ENCODE measurements at regions not wholly inside any gene's neighbourhood (a gene's known extent, or its start where the extent isn't known, plus 50 kb on each side); places are given as distances from the start of the nearest gene placed in this dataset.

GRCh38 chr13:106372199-106373155 lies 163.0 kb downstream of the EFNB2 start:
- no peaks in the 10 kb centered on the region for H3K36me3 ChIP-seq (ENCODE audit: control insufficient read depth, insufficient read depth, low read length)
- no peaks in the 10 kb centered on the region for H3K27me3 ChIP-seq (replicated peaks; ENCODE audit: control insufficient read depth, insufficient read depth, low read length)
- no peak for DNase-seq (ENCODE audit: extremely low read depth, insufficient read length)
- H3K4me3 ChIP-seq (replicated peaks; ENCODE audit: low read depth, low read length) = no peak overlapping the region
- TF ChIP-seq CTCF (IDR thresholded peaks at IDR 0.05; ENCODE audit: insufficient read depth, low read length, poor library complexity, severe bottlenecking) = no peak

- no peaks in the 10 kb centered on the region for H3K36me3 ChIP-seq (ENCODE audit: control insufficient read depth, insufficient read depth, low read length)
- H3K4me3 ChIP-seq (replicated peaks; ENCODE audit: low read depth, low read length) = no peak overlapping the region
- DNase-seq (ENCODE audit: extremely low read depth, insufficient read length) = no peak
- TF ChIP-seq CTCF (IDR thresholded peaks at IDR 0.05; ENCODE audit: insufficient read depth, low read length, poor library complexity, severe bottlenecking) = no peak
- H3K27me3 ChIP-seq (replicated peaks; ENCODE audit: control insufficient read depth, insufficient read depth, low read length) = no peaks in the 10 kb centered on the region
These were observed 164.4 kb downstream of the EFNB2 start for GRCh38 chr13:106371024-106371423.

- Histone ChIP-seq H3K27me3 (replicated peaks; ENCODE audit: control insufficient read depth, insufficient read depth, low read length) (no peaks in the 10 kb centered on the region), H3K36me3 (ENCODE audit: control insufficient read depth, insufficient read depth, low read length) (no peaks in the 10 kb centered on the region), H3K4me3 (replicated peaks; ENCODE audit: low read depth, low read length) (no peak overlapping the region)
- no peak for TF ChIP-seq CTCF (IDR thresholded peaks at IDR 0.05; ENCODE audit: insufficient read depth, low read length, poor library complexity, severe bottlenecking)
- DNase-seq (ENCODE audit: extremely low read depth, insufficient read length) = no peak
These were observed 165.6 kb downstream of the EFNB2 start for GRCh38 chr13:106369858-106370257.

GRCh38 chr13:106369091-106369490 lies 166.4 kb downstream of the EFNB2 start:
- Histone ChIP-seq H3K27me3 (replicated peaks; ENCODE audit: control insufficient read depth, insufficient read depth, low read length) (no peaks in the 10 kb centered on the region), H3K4me3 (replicated peaks; ENCODE audit: low read depth, low read length) (no peak overlapping the region), H3K36me3 (ENCODE audit: control insufficient read depth, insufficient read depth, low read length) (no peaks in the 10 kb centered on the region)
- DNase-seq (ENCODE audit: extremely low read depth, insufficient read length) = no peak
- no peak for TF ChIP-seq CTCF (IDR thresholded peaks at IDR 0.05; ENCODE audit: insufficient read depth, low read length, poor library complexity, severe bottlenecking)

- Histone ChIP-seq H3K27me3 (replicated peaks; ENCODE audit: control insufficient read depth, insufficient read depth, low read length) (no peaks in the 10 kb centered on the region), H3K4me3 (replicated peaks; ENCODE audit: low read depth, low read length) (no peak overlapping the region), H3K36me3 (ENCODE audit: control insufficient read depth, insufficient read depth, low read length) (no peaks in the 10 kb centered on the region)
- no peak for TF ChIP-seq CTCF (IDR thresholded peaks at IDR 0.05; ENCODE audit: insufficient read depth, low read length, poor library complexity, severe bottlenecking)
- no peak for DNase-seq (ENCODE audit: extremely low read depth, insufficient read length)
These were observed 168.0 kb downstream of the EFNB2 start for GRCh38 chr13:106367361-106367971.
